Vagina (tissue), 2 donors: ENCODE measurements at regions not wholly inside any gene's neighbourhood (a gene's known extent, or its start where the extent isn't known, plus 50 kb on each side); places are given as distances from the start of the nearest gene placed in this dataset.
"Not testable (repeated sequence)": the region's sequence is repeated elsewhere in the genome, so short reads cannot be mapped to it uniquely, and the experiment has no call there.

Experiments used
- POLR2A ChIP-seq, 2 donors: fragments of 450-650 bp; IDR thresholded peaks; one replicate each; pipeline ENCODE4 v1.6.1; 2017; ENCODE audit warnings: antibody characterized with exemption in 2 of 2, mild to moderate bottlenecking in 2 of 2, moderate library complexity in 2 of 2
- POLR2AphosphoS5 ChIP-seq, 2 donors: sonication (generic); formaldehyde crosslinking; IDR thresholded peaks; one replicate each; pipeline ENCODE4 v1.9.0; 2017; ENCODE audit warnings: antibody characterized with exemption in 2 of 2, mild to moderate bottlenecking in 2 of 2, low read depth in 1 of 2; ENCODE audit not compliant: insufficient read depth in 1 of 2
- TF ChIP-seq, protein P1 (sequence below), 3 experiments: fragments of 450-650 bp in 2 of 3; fragments of 200-600 bp in 1 of 3; sonication (generic) in 1 of 3; IDR thresholded peaks; one replicate each; pipeline ENCODE4 v1.5.1; 2017 to 2019; ENCODE audit warnings: antibody characterized with exemption in 3 of 3, mild to moderate bottlenecking in 2 of 3, moderate library complexity in 2 of 3

DNA sequence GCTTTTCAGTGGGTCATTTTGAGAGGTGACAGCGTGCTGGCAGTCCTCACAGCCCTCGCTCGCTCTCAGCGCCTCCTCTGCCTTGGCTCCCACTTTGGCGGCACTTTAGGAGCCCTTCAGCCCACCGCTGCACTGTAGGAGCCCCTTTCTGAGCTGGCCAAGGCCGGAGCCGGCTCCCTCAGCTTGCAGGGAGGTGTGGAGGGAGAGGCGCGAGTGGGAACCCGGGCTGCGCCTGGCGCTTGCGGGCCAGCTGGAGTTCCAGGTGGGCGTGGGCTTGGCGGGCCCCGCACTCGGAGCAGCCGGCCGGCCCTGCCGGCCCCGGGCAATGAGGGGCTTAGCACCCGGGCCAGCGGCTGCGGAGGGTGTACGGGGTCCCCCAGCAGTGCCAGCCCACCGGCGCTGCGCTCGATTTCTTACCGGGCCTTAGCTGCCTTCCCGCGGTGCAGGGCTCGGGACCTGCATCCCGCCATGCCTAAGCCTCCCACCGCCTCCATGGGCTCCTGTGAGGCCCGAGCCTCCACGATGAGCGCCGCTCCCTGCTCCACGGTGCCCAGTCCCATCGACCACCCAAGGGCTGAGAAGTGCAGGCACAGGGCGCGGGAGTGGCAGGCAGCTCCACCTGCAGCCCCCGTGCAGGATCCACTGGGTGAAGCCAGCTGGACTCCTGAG is 289.1 kb upstream of the UBE2E3 start:
- TF ChIP-seq, protein P1, sequence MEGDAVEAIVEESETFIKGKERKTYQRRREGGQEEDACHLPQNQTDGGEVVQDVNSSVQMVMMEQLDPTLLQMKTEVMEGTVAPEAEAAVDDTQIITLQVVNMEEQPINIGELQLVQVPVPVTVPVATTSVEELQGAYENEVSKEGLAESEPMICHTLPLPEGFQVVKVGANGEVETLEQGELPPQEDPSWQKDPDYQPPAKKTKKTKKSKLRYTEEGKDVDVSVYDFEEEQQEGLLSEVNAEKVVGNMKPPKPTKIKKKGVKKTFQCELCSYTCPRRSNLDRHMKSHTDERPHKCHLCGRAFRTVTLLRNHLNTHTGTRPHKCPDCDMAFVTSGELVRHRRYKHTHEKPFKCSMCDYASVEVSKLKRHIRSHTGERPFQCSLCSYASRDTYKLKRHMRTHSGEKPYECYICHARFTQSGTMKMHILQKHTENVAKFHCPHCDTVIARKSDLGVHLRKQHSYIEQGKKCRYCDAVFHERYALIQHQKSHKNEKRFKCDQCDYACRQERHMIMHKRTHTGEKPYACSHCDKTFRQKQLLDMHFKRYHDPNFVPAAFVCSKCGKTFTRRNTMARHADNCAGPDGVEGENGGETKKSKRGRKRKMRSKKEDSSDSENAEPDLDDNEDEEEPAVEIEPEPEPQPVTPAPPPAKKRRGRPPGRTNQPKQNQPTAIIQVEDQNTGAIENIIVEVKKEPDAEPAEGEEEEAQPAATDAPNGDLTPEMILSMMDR (IDR thresholded peaks at IDR 0.05), result not testable (repeated sequence)
- not testable (repeated sequence) for TF ChIP-seq POLR2AphosphoS5 (IDR thresholded peaks at IDR 0.05; ENCODE audit: insufficient read depth in 1 of 2, low read depth in 1 of 2); POLR2A (IDR thresholded peaks at IDR 0.05)
